ENCODE measurements at regions not wholly inside any gene's neighbourhood (a gene's known extent, or its start where the extent isn't known, plus 50 kb on each side); places are given as distances from the start of the nearest gene placed in this dataset.
A peak's percentile ranks its signal among the peaks of the same experiment; 100 is the strongest.
"Not testable (repeated sequence)": the region's sequence is repeated elsewhere in the genome, so short reads cannot be mapped to it uniquely, and the experiment has no call there.

DNA sequence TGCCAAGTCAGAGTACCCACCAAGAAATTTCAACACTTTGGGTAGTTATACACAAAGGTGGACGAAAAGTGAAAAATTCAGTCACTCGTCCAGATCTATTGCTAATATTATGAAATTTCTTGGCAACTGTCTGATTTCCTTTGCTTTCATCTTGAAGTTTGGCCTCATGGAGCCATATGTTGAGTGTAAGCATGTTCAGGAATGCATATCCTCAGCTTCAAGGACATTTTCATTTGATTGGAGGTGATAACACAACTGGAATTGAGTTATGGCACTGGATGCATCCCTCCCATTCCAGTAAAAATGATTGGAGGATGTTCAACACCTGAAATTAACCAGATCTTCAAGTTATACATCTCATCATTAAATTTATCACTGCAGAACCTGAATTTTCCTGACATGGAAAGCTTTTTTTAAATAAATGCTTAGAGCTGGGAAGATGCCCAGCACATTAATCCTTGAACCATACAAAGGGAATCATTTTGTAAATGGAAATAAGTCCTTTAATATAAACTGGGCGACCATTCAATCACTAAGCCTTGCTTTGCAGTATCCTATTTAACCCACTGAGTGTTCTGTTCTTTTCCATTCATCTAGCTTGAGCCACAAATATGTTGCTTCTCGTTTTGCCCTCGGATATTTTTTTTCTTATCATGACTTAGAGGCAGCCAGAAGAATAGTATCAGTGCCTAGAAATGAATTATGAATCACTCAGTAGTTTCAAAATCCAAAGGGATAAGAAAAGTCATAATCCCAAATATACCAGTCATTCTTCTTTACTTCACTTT is 273.7 kb upstream of the PIK3R1 start:
- no peaks in the 10 kb centered on the region for H3K36me3 ChIP-seq
- TF ChIP-seq, protein P1, sequence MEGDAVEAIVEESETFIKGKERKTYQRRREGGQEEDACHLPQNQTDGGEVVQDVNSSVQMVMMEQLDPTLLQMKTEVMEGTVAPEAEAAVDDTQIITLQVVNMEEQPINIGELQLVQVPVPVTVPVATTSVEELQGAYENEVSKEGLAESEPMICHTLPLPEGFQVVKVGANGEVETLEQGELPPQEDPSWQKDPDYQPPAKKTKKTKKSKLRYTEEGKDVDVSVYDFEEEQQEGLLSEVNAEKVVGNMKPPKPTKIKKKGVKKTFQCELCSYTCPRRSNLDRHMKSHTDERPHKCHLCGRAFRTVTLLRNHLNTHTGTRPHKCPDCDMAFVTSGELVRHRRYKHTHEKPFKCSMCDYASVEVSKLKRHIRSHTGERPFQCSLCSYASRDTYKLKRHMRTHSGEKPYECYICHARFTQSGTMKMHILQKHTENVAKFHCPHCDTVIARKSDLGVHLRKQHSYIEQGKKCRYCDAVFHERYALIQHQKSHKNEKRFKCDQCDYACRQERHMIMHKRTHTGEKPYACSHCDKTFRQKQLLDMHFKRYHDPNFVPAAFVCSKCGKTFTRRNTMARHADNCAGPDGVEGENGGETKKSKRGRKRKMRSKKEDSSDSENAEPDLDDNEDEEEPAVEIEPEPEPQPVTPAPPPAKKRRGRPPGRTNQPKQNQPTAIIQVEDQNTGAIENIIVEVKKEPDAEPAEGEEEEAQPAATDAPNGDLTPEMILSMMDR (IDR thresholded peaks at IDR 0.05), result no peak
- no peak for TF ChIP-seq POLR2A (IDR thresholded peaks at IDR 0.05)
- H3K4me3 ChIP-seq, result no peak overlapping the region
- H3K27ac ChIP-seq, result peak overlapping the region in 1 of 4 donors; percentile 6
- no peaks in the 10 kb centered on the region for H3K27me3 ChIP-seq
- H3K9me3 ChIP-seq, result no peaks in the 10 kb centered on the region
- no peaks in the 10 kb centered on the region for H3K4me1 ChIP-seq
- DNase-seq, result no peak

DNA sequence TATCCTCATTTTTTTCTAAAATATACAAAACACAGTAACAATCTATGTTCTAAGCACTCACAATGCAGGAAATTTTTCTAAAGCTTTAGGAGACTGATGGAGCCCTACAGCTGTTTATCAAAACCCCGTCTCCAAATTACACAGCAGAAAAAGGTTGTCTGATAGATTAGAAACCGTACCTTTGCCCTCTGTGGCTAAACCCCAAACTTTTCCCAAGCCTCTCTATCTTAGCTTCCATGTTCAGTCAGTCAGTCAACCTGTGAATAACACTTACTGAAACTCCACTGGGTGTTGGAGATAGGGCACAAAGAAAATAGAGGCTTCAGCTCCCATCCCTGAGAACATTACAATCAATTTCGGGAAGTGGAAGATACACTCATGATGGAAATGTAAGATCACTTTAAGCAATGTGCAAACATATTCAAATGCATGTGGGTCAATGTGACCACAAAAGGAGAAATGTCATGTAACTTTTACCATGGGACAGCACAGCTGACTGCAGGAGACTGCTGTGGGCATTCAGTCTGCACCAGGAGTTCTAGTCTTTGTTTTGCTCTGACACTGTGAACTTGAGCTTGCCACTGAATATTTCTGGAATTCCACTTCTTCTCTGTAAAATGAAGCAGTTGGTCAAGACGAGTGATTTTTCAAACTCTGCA is 279.5 kb upstream of the PIK3R1 start:
- Histone ChIP-seq H3K36me3 (no peaks in the 10 kb centered on the region), H3K27ac (no peak overlapping the region), H3K27me3 (no peaks in the 10 kb centered on the region), H3K9me3 (no peaks in the 10 kb centered on the region), H3K4me3 (no peak overlapping the region), H3K4me1 (no peaks in the 10 kb centered on the region)
- TF ChIP-seq, protein P1 (IDR thresholded peaks at IDR 0.05), result no peak
- no peak for TF ChIP-seq POLR2A (IDR thresholded peaks at IDR 0.05)
- no peak for DNase-seq

DNA sequence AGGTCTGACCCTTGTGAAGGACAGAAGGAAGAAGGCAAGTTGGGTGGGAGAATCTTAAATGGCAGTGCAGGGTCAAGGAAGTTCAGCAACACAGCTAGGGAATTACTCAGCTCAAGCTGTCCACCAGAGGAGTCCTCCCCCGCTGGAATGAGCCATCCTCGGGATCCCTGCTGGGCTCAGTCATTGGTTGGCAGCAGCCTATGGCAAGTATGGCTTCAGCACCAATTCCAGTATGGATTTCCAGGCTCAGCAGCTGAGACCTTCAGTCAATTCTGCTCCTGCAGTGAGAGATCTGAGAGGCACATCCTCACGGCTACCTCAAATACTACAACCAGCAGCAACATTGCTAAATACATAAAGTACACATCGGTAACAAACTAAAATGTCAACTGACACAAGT is 280.6 kb upstream of the PIK3R1 start:
- Histone ChIP-seq H3K4me3 (no peak overlapping the region), H3K36me3 (no peaks in the 10 kb centered on the region), H3K27me3 (no peaks in the 10 kb centered on the region), H3K4me1 (no peaks in the 10 kb centered on the region), H3K27ac (no peak overlapping the region), H3K9me3 (no peaks in the 10 kb centered on the region)
- DNase-seq, result no peak
- no peak for TF ChIP-seq POLR2A (IDR thresholded peaks at IDR 0.05)
- TF ChIP-seq, protein P1 (IDR thresholded peaks at IDR 0.05), result no peak

DNA sequence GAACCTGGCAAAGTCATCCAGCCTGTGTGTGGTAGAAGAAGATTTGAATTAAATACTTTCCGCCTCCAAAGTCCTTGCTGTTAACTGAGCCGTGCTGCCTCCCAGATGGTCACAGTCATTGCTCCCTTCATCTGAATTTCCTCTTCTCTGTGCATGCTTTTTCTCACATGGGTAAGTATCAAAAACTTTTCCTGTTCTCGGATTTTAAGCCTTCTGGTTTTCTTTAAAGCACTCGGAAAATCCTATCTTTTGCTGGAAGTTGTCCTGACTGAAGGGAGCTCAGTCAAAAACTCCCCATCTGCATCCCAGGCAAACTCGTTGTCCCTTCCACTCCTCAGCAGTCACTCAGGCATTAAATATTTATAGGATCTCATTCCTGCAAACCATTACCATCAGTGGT is 290.0 kb upstream of the PIK3R1 start:
- no peaks in the 10 kb centered on the region for H3K9me3 ChIP-seq

DNA sequence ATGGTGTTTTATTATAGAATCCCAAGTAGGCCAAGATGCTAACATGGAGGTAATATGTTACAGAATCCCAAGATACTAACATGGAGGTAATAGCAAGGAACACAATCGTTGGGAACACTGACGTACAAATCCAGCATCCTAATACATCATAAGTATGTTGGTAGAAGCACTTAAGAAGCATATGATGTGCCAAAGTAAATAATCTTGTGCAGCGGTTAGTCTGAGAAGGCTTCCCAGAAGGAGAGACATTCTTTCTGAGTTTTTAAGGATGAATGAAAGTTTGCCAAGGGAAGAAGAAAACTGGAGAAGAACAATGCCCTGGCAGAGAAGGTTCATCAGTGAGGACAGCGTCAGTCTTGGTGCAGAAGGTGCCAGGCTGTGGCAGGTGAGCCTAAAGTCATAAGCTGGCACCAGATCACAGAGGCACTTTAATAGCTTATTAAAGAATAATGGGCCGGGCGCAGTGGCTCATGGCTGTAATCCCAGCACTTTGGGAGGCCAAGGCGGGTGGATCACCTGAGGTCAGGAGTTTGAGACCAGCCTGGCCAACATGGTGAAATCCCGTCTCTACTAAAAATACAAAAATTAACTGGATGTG is 294.5 kb upstream of the PIK3R1 start:
- no peak for DNase-seq

More for the DNA sequence above, 290.0 kb upstream of the PIK3R1 start:
- Histone ChIP-seq H3K4me3 (no peak overlapping the region), H3K4me1 (no peaks in the 10 kb centered on the region), H3K36me3 (no peaks in the 10 kb centered on the region), H3K27ac (no peak overlapping the region), H3K27me3 (no peaks in the 10 kb centered on the region)
- TF ChIP-seq, protein P1 (IDR thresholded peaks at IDR 0.05), result no peak
- no peak for TF ChIP-seq POLR2A (IDR thresholded peaks at IDR 0.05)
- no peak for DNase-seq

DNA sequence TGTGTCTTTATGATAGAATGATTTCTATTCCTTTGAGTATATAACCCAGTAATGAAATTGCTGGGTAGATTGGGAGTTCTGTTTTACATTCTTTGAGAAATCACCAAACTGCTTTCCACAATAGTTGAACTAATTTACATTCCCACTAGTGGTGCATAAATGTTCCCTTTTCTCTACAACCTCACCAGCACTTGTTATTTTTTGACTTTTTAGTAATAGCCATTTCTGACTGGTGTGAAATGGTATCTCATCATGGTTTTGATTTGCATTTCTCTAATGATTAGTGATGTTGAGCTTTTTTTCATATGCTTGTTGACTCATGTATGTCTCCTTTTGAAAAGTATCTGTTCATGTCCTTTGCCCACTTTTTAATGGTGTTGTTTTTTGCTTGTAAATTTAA is 296.0 kb upstream of the PIK3R1 start:
- not testable (repeated sequence) for H3K27me3 ChIP-seq, H3K36me3 ChIP-seq, H3K27ac ChIP-seq, H3K9me3 ChIP-seq, H3K4me3 ChIP-seq, H3K4me1 ChIP-seq, DNase-seq

More for the DNA sequence above, 294.5 kb upstream of the PIK3R1 start:
- Histone ChIP-seq H3K27me3 (no peaks in the 10 kb centered on the region), H3K4me1 (no peaks in the 10 kb centered on the region), H3K27ac (no peak overlapping the region), H3K36me3 (no peaks in the 10 kb centered on the region), H3K4me3 (no peak overlapping the region), H3K9me3 (no peaks in the 10 kb centered on the region)
- no peak for TF ChIP-seq POLR2A (IDR thresholded peaks at IDR 0.05)
- TF ChIP-seq, protein P1 (IDR thresholded peaks at IDR 0.05), result no peak

All from Peyer's patch (tissue), 4 donors.